Keratinocyte (primary cell): ENCODE measurements at regions not wholly inside any gene's neighbourhood (a gene's known extent, or its start where the extent isn't known, plus 50 kb on each side); places are given as distances from the start of the nearest gene placed in this dataset.

Experiments
- DNase-seq: peaks from one replicate; pipeline ENCODE4 v3.0.0-alpha.2; 2011; ENCODE audit warnings: low read depth, missing footprints, low spot score
- FAIRE-seq: peaks from 2 replicates; lab custom pipeline; 2011; peaks lifted over from hg19 to GRCh38; lab: Jason Lieb, UNC
- H2AFZ ChIP-seq: 2 replicates; pipeline ENCODE4 v1.6.0; 2012; ENCODE audit warnings: low read length, control low read depth, inconsistent platforms; ENCODE audit not compliant: control insufficient read depth
- H3K27ac ChIP-seq: 2 replicates; pipeline ENCODE4 v1.5.1; 2011; ENCODE audit warnings: low read length; ENCODE audit not compliant: control insufficient read depth, insufficient read depth
- H3K27me3 ChIP-seq: 3 replicates; pipeline ENCODE4 v1.6.0; 2011; ENCODE audit warnings: low read length; ENCODE audit not compliant: control insufficient read depth, insufficient read depth; ENCODE audit errors: extremely low read depth
- H3K36me3 ChIP-seq, 2 experiments: 2 replicates in 1 of 2; 3 replicates in 1 of 2; pipeline ENCODE4 v1.5.1; 2011; ENCODE audit warnings: low read length in 2 of 2, mild to moderate bottlenecking in 1 of 2; ENCODE audit not compliant: control insufficient read depth in 2 of 2, insufficient read depth in 2 of 2; ENCODE audit errors: extremely low read depth in 1 of 2
- H3K4me1 ChIP-seq: 3 replicates; pipeline ENCODE4 v1.5.1; 2011; ENCODE audit warnings: low read length; ENCODE audit not compliant: control insufficient read depth, insufficient read depth; ENCODE audit errors: extremely low read depth
- H3K4me2 ChIP-seq: 3 replicates; pipeline ENCODE4 v1.6.0; 2011; ENCODE audit warnings: low read depth, low read length; ENCODE audit not compliant: control insufficient read depth, insufficient read depth; ENCODE audit errors: extremely low read depth
- H3K4me3 ChIP-seq, 3 experiments: fragments of 200-600 bp in 1 of 3; sonication (generic) in 1 of 3; 2 replicates in 2 of 3; 3 replicates in 1 of 3; pipeline ENCODE4 v1.5.1; 2011 to 2016; ENCODE audit warnings: low read length in 3 of 3, mild to moderate bottlenecking in 3 of 3, control low read depth in 2 of 3, inconsistent platforms in 1 of 3, low read depth in 1 of 3, mixed read lengths in 1 of 3, mixed run types in 1 of 3, moderate library complexity in 1 of 3; ENCODE audit not compliant: control insufficient read depth in 2 of 3, insufficient read depth in 2 of 3; ENCODE audit errors: extremely low read depth in 1 of 3
- H3K79me2 ChIP-seq: 2 replicates; pipeline ENCODE4 v1.6.0; 2012; ENCODE audit warnings: low read length; ENCODE audit not compliant: control insufficient read depth, insufficient read depth
- H3K9ac ChIP-seq: 3 replicates; pipeline ENCODE4 v1.6.0; 2011; ENCODE audit warnings: low read length; ENCODE audit not compliant: control insufficient read depth, insufficient read depth; ENCODE audit errors: extremely low read depth
- H3K9me1 ChIP-seq: 3 replicates; pipeline ENCODE4 v1.6.0; 2011; ENCODE audit warnings: low read length; ENCODE audit not compliant: control insufficient read depth, insufficient read depth; ENCODE audit errors: extremely low read depth
- H3K9me3 ChIP-seq: 2 replicates; pipeline ENCODE4 v1.5.1; 2012; ENCODE audit warnings: low read depth, low read length; ENCODE audit not compliant: control insufficient read depth
- H4K20me1 ChIP-seq: 3 replicates; pipeline ENCODE4 v1.6.0; 2011; ENCODE audit warnings: low read length; ENCODE audit not compliant: control insufficient read depth, insufficient read depth; ENCODE audit errors: extremely low read depth
- EZH2 ChIP-seq: IDR thresholded peaks from one replicate; pipeline ENCODE4 v1.6.1; 2012; ENCODE audit warnings: inconsistent platforms, mild to moderate bottlenecking, low read length, moderate library complexity
- dilution Hi-C: fragments of 300-500 bp; cut with MboI; formaldehyde crosslinking; loops from one replicate; pipeline ENCODE4 v1.7.0; 2020; ENCODE audit warnings: low sequenced_read_pairs; ENCODE audit not compliant: extremely low pct_ligation_motif_present
- TF ChIP-seq, protein P1 (sequence below), 3 experiments: IDR thresholded peaks in 1 of 3; conservative IDR thresholded peaks in 1 of 3; optimal IDR thresholded peaks in 1 of 3; 2 replicates in 2 of 3; 3 replicates in 1 of 3; pipeline versions ENCODE3 to v1.5.1; 2011; ENCODE audit warnings: low read length in 3 of 3, mild to moderate bottlenecking in 3 of 3, moderate library complexity in 2 of 3, control low read depth in 1 of 3, inconsistent platforms in 1 of 3; ENCODE audit not compliant: insufficient read depth in 2 of 3; ENCODE audit errors: extremely low read depth in 1 of 3

DNA sequence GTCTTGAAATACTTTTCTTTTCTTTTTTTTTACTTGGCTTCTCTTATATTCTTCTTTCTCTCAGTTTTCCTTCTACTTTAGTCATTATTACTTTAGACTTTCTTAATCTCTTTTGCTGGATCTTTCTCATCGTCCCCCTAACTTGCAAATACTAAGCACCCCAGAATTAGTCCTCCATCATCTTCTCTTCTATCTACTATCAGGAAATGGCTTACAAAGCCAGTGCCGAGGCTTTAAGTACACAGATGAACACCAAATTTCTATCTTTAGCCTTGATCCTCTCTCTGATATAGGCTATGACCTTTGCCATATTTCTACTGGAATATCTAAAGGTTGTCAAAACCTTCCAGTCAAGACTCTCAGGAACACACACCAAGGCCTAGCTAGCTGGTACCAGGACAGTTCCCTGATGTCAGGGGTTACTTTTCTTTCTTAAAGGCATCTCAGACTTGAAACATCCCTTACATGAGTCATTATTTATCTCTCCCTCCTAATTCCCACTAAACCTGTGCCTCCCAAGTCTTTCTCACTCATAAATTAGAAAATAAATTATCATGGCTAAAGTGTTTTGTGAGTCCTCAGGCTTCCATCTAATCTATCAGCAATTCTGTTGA is 278.6 kb upstream of the TCF21 start:
- H3K9me3 ChIP-seq, result no peaks in the 10 kb centered on the region
- no peak overlapping the region for H3K4me3 ChIP-seq
- TF ChIP-seq, protein P1, sequence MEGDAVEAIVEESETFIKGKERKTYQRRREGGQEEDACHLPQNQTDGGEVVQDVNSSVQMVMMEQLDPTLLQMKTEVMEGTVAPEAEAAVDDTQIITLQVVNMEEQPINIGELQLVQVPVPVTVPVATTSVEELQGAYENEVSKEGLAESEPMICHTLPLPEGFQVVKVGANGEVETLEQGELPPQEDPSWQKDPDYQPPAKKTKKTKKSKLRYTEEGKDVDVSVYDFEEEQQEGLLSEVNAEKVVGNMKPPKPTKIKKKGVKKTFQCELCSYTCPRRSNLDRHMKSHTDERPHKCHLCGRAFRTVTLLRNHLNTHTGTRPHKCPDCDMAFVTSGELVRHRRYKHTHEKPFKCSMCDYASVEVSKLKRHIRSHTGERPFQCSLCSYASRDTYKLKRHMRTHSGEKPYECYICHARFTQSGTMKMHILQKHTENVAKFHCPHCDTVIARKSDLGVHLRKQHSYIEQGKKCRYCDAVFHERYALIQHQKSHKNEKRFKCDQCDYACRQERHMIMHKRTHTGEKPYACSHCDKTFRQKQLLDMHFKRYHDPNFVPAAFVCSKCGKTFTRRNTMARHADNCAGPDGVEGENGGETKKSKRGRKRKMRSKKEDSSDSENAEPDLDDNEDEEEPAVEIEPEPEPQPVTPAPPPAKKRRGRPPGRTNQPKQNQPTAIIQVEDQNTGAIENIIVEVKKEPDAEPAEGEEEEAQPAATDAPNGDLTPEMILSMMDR (optimal IDR thresholded peaks at IDR 0.05 in 1 of 3, IDR thresholded peaks at IDR 0.05 in 1 of 3, conservative IDR thresholded peaks at IDR 0.05 in 1 of 3; ENCODE audit: extremely low read depth in 1 of 3, insufficient read depth in 2 of 3, low read length in 3 of 3), result no peak
- no peak for TF ChIP-seq EZH2
- FAIRE-seq, result no peak
- no peaks in the 10 kb centered on the region for H3K79me2 ChIP-seq
- peaks cover 5% of the 10 kb centered on the region for H3K27me3 ChIP-seq
- peaks cover 11% of the 10 kb centered on the region for H3K4me1 ChIP-seq
- dilution Hi-C loops, result no loop called here
- H3K9me1 ChIP-seq, result no peaks in the 10 kb centered on the region
- no peak overlapping the region for H2AFZ ChIP-seq
- no peak overlapping the region for H3K4me2 ChIP-seq
- no peaks in the 10 kb centered on the region for H4K20me1 ChIP-seq
- no peak overlapping the region for H3K27ac ChIP-seq
- no peak overlapping the region for H3K9ac ChIP-seq
- no peak for DNase-seq
- H3K36me3 ChIP-seq, result no peaks in the 10 kb centered on the region

DNA sequence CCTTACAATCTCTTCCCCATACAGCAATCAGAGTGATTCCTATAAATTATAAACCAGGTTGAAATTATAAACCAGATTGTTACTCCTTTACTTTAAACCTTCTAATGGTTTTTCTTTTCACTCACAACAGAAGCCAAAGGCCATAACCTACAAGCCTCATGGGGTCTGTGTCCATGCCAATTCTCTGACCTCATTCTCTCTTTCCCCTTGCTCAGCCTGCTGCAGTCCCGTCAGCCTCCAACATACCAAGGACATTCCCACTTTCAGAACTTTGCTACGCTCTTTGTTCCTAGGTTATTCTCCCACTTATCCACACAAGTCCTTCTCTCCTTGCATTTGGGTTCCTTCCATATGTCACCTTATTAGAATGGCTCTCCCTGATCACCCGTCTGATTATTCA is 277.9 kb upstream of the TCF21 start:
- Histone ChIP-seq H3K79me2 (no peaks in the 10 kb centered on the region), H3K9me3 (no peaks in the 10 kb centered on the region), H3K9me1 (no peaks in the 10 kb centered on the region), H2AFZ (no peak overlapping the region), H3K4me3 (no peak overlapping the region), H3K27me3 (peaks cover 5% of the 10 kb centered on the region), H3K27ac (no peak overlapping the region), H4K20me1 (no peaks in the 10 kb centered on the region), H3K4me2 (no peak overlapping the region), H3K36me3 (no peaks in the 10 kb centered on the region), H3K4me1 (peaks cover 11% of the 10 kb centered on the region), H3K9ac (no peak overlapping the region)
- DNase-seq (no peak), FAIRE-seq (no peak)
- dilution Hi-C loops, result no loop called here
- TF ChIP-seq, protein P1 (optimal IDR thresholded peaks at IDR 0.05 in 1 of 3, IDR thresholded peaks at IDR 0.05 in 1 of 3, conservative IDR thresholded peaks at IDR 0.05 in 1 of 3; ENCODE audit: extremely low read depth in 1 of 3, insufficient read depth in 2 of 3, low read length in 3 of 3), result no peak
- no peak for TF ChIP-seq EZH2
